ENCODE measurements at regions not wholly inside any gene's neighbourhood (a gene's known extent, or its start where the extent isn't known, plus 50 kb on each side); places are given as distances from the start of the nearest gene placed in this dataset.

- no peak for DNase-seq (ENCODE audit: low spot score)
These were observed 305.8 kb upstream of the THBS1 start for GRCh38 chr15:39275066-39275465.

- no peak for DNase-seq (ENCODE audit: low spot score)
These were observed 301.6 kb upstream of the THBS1 start for GRCh38 chr15:39279311-39279710.

DNA sequence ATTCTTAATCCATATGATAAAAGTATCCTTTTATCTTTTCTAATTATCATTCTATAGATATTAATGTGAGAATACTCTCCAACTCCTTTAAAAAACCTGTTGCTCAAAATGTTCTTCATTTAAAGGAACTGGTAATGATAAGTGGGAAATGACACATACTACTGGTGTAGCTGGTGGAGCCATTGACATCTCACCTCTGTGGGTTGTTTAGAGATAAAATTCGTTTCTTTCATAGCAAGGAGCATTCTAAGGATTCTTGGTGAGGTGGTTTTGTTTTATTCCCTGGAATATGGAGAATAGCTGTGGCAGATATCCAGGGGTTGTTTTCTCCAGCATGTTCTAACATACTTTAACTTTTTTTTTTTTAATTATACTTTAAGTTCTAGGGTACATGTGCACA, 299.8 kb upstream of the THBS1 start:
- no peak for DNase-seq (ENCODE audit: low spot score)

GRCh38 chr15:39282663-39283208, 298.1 kb upstream of the THBS1 start:
- no peak for DNase-seq (ENCODE audit: low spot score)

DNA sequence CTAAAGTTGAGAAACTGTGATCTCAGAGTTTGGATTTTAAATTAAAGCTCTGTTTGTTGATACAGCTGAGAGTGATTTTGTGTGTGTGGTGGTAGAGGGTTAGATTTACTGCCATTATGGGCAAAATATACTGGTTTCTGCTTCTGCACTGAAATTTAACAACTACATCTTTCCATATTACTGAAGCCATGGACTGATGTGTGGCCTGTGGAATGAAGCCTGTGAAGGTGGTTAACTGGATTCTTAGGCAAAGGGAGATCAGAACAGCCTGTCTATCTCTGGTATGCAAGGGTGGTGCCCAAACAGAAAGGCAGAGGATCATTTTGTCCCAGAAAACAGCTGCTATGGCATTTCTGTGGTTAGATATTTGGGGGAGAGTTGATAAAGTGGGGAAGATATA, 297.3 kb upstream of the THBS1 start:
- no peak for DNase-seq (ENCODE audit: low spot score)

DNA sequence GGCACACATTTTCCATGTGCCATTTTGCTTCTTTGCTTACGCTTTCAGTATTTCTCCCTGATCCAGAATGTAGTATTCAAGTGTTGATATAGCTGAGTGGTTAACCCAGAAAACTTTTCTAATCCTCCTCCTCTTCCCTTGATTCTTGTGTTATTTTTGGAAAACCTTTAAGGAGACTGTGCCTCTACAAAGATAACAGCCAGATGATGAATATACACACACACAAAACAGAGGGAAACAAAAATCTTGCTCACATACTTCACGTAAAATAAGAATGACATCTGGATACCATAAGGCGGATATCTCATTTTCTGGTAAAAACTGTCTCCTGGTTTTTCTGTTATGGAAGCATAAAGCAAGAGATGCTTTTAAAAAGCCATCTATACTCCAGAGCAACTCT, 295.8 kb upstream of the THBS1 start:
- DNase-seq (ENCODE audit: low spot score), result no peak

- DNase-seq (ENCODE audit: low spot score), result no peak
These were observed 295.2 kb upstream of the THBS1 start for GRCh38 chr15:39285663-39286062.

DNA sequence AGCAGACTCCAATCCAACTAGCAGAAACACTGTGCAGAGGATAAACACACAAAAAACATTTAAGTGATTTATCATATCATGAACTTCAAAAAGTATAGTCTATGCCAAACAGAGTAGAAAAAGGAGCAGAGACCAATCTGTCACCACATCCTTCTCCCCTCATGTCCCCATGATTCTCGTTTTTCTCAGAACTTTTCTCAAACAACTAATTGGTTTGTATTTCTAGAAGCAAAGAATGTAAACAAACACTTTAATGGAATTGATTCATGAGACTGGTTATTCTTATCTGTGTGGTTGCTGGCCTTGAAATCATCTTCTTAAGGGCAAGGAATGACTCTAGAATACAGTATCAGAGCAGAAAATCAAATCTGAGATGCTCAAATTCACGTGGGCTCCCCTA, 294.2 kb upstream of the THBS1 start:
- DNase-seq (ENCODE audit: low spot score), result no peak

DNA sequence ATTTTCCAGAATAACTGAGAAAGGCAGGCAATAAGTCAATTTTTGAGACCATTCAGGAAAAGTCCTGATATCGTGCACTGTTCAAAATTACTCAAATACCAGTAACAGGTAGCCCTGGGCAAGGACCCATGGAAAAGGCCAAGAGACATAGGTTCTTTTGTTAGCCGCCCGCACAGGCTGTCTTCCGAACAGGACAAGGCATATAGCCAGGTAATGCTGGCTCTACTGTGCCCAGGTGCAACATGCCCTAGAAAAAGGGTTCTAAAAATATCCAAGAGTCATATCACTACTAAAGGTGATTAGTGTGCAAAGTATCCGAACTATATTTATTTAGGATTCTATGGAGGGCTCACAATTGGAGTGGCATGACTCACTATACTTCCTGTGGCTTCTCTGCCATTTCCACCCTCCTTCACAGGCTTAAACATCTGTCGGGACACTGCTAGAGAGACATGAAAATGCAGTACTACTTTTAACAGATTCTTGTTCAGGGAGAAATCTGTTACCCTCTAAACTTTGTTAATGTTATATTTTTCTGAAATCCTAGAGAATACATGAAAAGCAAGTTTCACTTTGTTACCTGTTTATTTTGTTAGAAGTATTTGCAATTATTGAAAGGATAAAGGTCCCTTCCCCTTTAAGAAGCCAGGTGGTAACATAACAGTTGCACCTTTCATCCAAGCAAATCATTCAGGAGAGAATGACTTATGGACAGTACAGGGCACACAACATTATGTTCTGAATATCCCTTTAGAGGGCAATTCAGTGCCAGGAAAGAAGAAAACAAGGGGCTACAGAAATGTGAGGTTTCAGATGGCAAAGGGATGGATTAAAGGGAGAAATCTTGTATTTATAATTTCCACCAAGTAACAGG, 293.3 kb upstream of the THBS1 start:
- no peak for DNase-seq (ENCODE audit: low spot score)

GRCh38 chr15:39290711-39291435, 290.0 kb upstream of the THBS1 start:
- no peak for DNase-seq (ENCODE audit: low spot score)

DNA sequence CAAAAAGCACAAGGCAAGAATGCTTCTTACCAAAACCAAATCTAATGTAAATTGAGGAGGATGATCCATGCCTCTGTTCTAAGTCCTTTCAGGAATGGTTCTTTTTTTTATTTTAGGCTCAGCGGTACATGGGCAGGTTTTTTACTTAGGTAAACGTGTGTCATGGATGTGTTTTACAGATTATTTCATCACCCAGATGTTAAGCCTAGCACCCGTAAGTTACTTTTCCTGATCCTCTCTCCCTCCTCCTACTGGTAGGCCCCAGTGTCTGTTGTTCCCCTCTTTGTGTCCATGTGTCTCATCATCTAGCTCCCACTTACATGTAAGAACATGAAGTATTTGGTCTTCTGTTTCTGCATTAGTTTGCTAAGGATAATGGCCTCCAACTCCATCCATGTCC, 289.2 kb upstream of the THBS1 start:
- no peak for DNase-seq (ENCODE audit: low spot score)

DNA sequence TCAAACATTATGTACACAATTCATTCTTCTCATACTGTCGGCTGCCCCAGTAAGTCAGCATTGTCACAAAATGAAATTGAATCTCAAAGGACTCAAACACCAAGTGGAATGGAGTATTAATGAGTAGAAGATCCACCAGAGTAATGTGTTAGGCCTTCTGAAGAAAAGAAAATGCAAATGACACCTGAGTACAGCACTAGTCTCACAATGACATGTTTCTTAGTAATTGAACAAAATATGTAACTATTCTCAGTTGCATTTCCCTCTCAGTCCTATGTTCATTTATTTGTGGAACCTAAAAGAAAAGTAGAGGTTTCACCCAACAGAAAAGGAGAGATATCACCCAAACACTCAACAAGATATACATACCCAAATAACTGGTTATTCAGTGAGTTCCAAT, 283.9 kb upstream of the THBS1 start:
- no peak for DNase-seq (ENCODE audit: low spot score)

GRCh38 chr15:39298271-39298962, 282.5 kb upstream of the THBS1 start:
- no peak for DNase-seq (ENCODE audit: low spot score)

DNA sequence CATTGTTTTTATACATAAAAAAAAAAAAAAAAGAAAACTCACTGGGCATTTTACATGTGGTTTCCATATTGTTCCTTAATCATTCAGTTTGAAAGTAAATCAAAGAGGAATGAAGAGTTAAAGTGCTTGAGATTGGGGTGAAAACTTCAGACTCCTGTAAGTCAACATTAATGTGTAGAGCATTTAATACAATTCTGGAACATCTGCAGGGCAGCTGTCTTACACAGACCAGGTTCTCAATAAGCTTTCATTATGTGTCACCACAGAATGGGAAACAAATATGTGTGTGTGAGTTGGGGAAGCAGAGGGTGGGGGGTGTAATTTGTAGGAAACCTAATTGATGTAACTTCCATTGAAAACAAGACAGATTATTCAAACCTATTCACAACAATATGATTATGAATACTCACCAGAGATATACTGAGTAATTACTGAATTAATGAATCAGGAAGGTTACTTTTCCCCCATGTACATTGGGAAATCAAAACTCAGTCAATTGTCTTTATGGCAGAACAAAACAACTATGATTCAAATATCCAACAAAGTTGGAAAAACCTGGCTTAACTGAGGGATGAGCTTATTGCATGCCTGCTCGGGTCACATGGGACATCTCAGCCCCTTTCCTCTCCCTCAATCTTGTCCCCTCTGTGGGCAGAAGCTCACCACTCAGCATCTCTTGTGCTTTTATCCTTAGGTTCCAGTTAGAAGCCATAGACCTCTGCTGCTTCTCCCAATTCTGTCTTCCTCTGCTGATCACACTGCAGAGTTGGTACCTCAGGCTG, 281.2 kb upstream of the THBS1 start:
- no peak for DNase-seq (ENCODE audit: low spot score)

GRCh38 chr15:39300451-39301153, 280.3 kb upstream of the THBS1 start:
- no peak for DNase-seq (ENCODE audit: low spot score)

DNA sequence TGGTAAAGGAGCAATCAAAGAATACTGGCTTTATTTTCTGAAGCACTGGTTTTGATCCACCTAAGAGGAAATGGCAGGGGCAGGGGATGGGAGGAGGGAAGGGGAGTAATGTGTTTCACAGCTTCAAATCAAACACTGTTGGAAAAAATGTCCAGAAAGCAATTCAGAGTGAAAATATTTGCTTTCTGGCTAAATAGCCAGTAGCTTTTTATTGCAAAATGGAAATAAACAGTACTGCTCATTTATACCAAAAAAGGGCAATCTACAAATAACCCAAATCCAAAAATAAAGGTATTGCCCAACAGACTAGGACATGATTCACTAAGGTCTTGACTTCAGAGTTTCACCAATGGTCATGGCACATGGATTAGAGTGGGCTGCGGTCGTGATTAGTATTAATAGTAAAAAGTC, 279.3 kb upstream of the THBS1 start:
- no peak for DNase-seq (ENCODE audit: low spot score)

DNA sequence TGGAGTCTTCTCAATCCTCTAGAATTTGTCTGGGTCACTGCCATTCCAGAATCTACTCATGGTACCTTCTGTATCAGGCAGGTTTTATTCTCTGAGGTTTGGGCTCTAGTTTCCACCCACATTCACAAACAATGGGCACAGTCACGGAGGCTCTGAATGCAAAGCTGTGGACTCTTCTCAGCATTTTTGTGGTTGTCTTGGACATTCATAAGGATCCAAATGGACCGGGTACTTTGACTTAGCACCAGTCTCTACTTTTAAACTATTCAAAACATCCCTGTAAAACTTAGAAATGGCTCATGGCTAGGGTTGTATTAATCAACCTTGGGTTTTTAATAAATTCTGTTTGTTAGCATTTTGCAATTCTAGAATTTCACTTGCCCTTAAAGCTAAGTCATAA, 277.9 kb upstream of the THBS1 start:
- no peak for DNase-seq (ENCODE audit: low spot score)

DNA sequence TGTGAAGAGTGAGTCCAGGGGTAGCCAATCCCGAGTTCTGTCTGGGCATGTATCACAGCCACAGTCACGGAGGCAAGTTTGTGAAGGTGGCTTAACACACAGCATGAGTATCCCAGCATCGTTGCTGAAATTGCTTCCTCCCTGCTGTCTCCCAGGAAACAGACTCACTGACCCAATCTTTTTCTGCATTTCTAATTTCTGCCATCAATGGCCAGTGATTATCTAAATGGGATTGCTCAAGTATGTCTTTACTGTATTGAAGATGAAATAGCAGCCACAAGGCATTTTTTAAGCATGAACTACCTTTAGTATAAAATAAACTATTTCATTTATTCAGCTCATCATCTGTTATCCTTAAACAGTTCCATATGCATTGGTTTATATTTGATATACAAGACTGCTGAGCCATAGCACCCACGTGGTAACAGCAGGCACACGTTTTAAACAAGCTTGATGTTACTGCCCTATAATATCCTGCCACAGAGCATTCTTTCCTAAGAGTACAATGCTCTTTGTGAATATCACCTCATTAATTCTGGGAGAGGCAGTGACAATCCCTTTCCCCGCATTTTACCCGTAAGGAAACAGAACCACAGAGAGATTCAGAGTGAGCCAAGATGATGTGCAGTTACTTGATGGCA, 276.6 kb upstream of the THBS1 start:
- DNase-seq (ENCODE audit: low spot score), result no peak

GRCh38 chr15:39304931-39305728, 275.7 kb upstream of the THBS1 start:
- DNase-seq (ENCODE audit: low spot score), result no peak

DNA sequence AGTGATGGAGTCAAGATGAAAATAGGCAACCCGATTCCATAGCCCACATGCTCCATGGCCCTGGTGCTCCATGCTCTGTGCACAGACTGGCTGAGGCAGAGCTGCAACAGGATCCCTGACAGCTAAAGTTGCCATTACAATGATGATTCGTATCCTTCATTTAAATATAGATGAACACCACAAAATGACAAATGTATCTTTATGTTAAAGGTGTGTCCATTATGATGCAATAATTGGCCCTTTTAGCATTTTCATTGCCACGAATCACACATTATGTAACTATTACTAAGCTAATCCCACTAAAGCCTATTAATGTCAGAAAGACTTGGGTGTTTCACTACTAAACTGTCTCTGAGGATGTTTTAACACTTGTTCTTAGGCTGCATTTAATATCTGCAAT, 270.2 kb upstream of the THBS1 start:
- no peak for DNase-seq (ENCODE audit: low spot score)

Data from activated CD4-positive, alpha-beta T cell treated with anti-CD3 and anti-CD28 coated beads, Interleukin-2, Interleukin-4, amounts not matched to agents 100 ng/mL and 50 ng/mL, durations not matched to agents 16 hours and 8 hours (primary cell).